CD4-positive, alpha-beta T cell treated with Interleukin-17A for 4 hours (primary cell): ENCODE measurements at regions not wholly inside any gene's neighbourhood (a gene's known extent, or its start where the extent isn't known, plus 50 kb on each side); places are given as distances from the start of the nearest gene placed in this dataset.
"Not testable (repeated sequence)": the region's sequence is repeated elsewhere in the genome, so short reads cannot be mapped to it uniquely, and the experiment has no call there.

Source experiments
- DNase-seq: peaks from one replicate; pipeline ENCODE4 v3.0.0-alpha.2; 2020; ENCODE audit warnings: mixed read lengths

- no peak for DNase-seq
Observed at GRCh38 chr14:38000340-38000739, 207.4 kb upstream of the SSTR1 start.

DNA sequence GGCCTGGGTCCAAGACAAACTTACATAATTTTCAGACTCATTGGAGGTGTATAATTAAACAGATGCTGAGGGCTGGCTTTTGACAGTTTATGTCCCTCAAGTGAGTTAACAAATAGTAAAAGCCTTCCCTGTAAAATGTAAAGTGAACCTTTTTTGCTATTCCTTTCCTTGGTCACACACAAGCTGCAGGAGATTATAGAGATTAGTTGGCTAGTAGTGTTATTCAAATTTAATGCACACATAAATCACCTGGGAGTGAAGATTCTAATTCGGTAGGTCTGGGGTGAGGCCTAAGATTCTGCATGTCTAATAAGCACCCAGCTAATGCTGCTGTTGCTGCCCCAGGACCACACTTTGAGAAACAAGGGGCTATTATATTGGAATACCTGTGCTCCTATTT, 206.2 kb upstream of the SSTR1 start:
- no peak for DNase-seq

- DNase-seq = no peak
Observed at GRCh38 chr14:38003746-38004609, 203.7 kb upstream of the SSTR1 start.

DNA sequence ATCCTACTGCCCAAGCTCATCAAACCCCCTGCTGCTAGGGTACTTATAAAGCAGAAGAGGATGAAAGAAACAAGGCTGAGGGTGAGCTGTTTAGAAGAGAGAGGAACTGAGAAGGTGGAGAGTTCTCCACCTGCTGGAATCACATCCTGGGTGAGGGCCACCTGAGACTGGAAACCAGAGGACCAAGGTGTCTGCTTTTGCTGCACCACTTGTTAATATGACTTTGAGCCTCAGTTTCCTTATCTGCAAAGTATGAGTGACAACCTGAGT, 203.2 kb upstream of the SSTR1 start:
- DNase-seq = no peak

GRCh38 chr14:38011156-38011555, 196.5 kb upstream of the SSTR1 start:
- DNase-seq = not testable (repeated sequence)

DNA sequence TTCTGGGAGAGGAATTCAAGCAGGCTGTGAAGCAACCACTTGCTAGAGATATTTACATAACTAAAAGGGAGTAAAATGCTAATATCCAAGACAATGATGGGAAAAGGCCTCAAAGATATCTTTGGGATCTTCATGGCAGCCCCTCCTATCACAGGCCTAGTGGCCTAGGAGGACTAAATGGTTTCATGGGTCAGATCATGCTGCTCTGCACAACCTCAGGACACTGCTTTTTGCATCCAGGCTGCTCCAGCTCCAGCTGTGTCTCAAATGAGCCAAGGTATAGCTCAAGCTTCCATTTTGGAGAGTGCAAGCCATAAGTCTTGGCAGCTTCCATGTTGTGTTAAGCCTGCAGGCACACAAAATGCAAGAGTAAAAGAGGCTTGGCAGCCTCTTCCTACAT, 195.6 kb upstream of the SSTR1 start:
- no peak for DNase-seq

- no peak for DNase-seq
Observed at GRCh38 chr14:38016497-38016896, 191.2 kb upstream of the SSTR1 start.

DNA sequence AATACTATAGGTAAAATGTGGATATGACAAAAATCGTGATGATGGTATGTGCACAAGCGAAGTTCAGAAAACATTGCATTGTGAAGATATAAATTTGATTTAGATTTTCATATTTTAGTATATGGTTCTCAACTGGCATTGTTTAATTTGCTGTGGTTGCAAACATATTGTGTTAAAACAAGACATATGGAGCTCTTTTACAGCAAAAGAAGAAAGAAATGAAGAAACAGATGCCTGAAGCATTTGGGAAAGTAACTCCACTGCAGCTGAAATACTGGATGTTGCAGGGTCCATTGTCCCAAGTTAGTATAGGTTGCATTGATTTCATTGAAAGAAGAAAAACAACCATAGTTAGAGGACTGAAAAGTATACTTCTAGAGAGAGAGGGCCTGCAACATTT, 185.8 kb upstream of the SSTR1 start:
- no peak for DNase-seq

DNA sequence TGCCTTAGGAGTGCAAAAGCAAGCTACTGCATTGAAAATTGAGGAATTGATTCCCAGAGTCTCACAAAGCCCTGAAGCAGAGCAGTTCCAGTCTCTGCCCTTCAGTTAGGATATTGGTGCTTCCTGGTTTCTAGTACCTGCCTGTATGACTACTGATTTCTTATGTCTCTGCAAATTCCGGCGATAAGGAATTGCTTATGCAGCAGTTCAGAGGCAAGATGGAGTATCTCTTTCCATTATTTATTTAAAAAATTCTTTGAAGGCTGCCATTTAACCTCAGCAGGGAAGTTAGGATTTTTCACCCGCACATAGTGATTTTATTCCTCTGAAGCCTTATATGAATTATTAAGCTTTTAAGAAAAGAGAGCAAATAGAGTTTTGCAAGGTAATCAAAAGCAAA, 184.9 kb upstream of the SSTR1 start:
- DNase-seq = no peak

GRCh38 chr14:38038171-38038570, 169.5 kb upstream of the SSTR1 start:
- no peak for DNase-seq

DNA sequence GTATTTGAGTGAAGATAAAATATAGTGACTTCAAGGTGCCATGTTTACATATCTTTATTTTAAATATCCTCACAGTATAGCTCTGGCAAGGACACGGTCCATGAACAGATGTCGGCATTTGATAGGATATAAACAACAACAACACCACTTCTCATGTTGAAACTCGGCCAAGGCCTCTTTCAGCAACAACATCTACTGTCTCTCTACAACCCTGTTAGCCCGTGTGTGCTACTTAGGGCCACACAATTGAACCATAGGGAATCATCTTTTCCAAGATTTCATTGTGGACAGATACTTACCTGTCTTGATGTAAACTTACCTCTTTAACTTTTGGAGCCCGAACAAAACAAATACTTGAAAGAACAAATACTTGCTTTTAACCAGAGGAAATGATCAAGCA, 168.7 kb upstream of the SSTR1 start:
- DNase-seq = no peak

GRCh38 chr14:38039496-38039895, 168.2 kb upstream of the SSTR1 start:
- DNase-seq = no peak

DNA sequence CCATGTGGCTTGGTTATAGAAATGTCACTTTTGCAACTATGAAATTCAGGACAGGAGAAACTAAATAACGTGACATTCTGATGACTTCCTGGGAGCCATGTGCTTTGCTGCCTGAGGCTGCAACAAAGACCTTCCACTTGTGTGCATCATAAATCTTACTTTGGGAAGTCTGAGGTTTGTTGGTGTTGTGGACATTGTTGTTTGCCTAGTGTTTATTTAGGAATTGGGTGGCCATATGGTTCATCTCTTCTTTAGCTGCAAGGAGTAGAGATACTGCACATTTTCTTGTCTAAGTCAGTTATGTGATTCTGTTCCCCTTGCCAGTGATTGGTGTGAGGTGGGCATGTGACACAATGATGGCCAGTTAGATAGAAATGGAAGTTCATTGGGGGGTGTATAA, 167.3 kb upstream of the SSTR1 start:
- DNase-seq = no peak

GRCh38 chr14:38042322-38042721, 165.4 kb upstream of the SSTR1 start:
- DNase-seq = no peak

DNA sequence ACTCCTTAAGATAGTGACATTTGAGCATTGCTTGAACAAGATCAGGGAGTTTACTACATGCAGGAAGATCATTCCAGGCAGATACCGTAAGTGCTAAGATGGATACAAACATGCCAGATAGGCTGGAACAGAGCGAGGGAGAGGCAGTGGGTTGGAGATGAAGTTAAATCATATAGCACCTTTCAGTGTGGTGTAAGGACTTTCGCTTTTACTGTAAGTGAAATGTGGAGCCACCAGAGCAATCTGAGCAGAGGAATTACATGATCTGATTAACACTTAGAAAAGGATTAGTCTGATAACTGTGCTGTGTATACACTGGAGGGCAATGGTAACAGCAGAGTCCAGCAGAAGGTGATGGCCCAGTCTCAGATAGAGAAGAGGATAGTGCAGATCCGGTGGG, 163.0 kb upstream of the SSTR1 start:
- DNase-seq = no peak

DNA sequence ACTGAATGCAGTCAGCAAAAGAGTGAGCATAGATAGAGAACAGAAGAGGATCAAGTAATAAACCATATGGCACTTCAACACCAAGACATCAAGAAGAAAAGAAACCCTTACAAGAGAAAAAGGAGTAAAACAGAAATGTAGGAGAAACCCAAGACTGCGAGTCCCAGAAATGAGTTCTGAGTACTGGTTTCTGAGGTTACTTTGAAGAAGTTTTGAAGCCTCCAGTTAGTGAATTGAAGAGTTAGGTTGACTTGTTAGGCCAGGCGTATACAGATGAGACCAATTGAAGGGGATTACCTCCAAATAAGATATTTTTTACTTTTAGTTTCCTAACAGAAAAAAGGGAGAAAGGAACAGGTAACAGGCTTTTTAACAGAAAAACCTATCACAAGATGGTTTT, 162.2 kb upstream of the SSTR1 start:
- no peak for DNase-seq

DNA sequence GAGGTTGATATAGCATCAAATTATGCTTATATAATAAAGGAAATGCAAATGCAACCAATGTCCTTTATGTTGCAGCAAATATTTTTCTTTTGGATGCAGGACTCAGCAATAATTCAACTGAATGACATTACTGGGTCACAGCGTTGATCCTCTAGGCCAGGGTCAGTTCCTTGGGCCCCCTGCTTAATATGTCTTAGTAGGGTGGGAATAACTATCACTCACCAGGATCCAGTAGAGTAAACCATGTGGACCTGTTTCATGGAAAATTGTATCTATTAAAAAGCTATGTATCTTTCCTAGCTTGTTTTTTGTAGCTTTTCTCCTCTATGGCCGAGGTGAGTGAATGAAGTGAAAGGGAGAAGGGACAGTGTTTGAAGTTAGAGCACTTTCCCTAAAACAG, 161.5 kb upstream of the SSTR1 start:
- DNase-seq = no peak

DNA sequence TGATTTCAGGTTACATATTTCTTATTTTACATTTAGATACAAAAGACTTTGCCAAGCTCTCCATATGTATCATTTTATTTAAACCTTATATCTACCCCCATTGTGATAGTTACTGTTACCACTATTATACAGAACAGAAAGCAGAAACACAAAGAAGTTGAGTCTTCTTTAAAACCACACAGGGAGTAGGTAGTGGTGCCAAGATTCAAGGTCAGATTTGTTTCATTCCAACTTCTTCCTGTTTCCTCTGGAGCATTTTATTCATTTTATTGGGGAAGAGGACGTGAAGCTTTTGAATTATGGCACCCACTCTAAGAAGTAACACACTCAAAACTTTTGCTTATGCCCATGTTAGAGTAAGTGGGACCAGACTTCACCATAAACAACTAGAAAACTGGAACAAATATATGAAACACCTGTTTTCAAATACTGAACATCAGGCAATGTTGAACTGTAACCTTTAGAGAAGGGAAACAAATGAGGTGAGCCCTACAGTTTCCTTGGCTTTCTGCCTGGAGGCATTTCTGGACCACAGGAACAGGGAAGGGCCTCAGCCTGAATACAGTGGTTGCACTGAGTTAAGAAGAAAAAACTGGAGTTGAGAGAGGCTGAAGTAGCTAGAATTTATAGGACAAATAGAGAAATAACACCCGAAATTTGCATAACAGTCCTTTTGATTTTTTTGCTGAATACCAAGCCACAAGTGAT, 160.4 kb upstream of the SSTR1 start:
- no peak for DNase-seq

- no peak for DNase-seq
Observed at GRCh38 chr14:38053666-38054065, 154.0 kb upstream of the SSTR1 start.

DNA sequence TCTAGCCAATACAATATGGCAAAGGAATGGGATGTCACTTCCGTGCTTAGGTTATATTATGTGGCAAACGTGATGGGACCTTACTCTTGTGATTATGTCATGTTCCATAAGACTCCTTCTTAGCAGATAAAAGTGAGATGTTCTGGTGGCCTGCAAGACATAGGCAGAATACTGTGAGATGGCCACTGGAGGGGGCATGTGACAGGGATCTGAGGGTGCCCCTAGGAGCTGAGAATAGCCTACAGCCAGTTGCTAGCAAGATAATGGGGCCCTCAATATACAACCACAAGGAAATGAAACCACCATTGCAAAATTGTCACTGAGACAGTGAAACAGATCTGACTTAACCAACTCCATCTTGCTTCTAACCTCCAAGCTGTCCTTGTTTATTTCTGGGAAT, 151.4 kb upstream of the SSTR1 start:
- DNase-seq = peak; percentile 35

DNA sequence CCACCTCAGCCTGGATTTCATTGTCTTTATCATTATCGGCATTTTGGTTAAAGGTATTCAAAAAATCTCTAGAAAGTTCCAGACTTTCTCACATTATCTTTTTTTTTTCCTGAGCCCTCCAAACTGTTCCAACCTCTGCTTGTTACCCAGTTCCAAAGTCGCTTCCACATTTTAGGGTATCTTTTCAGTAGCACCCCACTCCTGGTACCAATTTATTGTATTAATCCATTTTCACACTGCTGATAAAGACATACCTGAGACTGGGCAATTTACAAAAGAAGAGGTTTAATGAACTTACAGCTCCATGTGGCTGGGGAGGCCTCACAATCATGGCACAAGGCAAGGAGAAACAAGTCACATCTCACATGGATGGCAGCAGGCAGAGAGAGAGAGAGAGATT, 145.5 kb upstream of the SSTR1 start:
- not testable (repeated sequence) for DNase-seq

- DNase-seq = no peak
Observed at GRCh38 chr14:38063711-38064320, 143.9 kb upstream of the SSTR1 start.

DNA sequence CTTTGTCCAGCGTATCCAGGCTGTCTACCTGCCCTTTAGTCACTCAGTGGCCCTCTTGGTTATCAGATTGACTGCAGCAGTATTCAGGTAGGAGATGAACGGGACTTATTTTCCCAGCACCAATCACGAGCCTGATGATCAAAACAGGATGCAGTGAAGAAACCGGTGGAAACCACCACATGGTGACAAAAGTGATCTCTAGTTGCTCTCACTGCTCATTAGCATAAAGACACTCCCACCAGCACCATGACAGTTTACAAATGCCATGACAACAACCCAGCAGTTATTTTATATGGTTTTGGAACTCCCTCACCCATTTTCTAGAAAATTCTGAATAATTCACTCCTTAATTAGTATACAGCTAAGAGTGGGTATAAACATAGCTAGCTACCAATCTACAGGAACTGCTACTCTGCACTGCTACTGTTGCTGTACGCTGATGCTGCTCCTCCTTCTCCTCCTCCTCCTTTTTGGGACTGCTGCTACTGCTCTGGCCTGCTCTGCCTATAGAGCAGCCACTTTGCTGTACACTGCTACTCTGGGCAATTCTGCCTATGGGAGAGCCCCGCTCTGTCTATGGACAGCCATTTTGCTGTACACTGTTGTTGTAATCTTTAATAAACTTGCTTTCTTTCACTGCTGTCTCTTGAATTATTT, 142.5 kb upstream of the SSTR1 start:
- peak; percentile 66 for DNase-seq

DNA sequence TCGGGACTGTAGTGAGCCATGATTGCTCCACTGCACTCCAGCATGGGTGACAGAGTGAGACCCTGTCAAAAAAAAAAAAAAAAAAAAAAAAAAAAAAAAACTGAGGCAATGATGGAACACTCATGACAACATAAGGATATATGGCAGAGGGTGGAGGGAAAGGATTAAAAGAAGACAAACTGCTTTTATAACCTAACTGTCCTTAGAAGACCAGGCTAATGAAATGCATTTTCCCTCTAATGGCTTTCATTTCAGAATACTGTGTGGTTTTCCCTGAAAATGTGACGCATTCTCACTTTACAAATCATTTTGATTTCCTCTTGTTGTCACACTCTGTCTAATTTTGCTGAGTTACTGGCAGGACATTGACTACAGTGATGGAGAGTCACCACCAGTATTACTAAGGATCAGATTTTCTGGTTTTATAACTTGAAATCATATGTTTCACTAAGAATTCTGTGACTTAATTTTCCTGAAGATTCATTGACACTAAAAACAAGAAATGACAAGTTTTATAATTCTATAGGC, 137.6 kb upstream of the SSTR1 start:
- DNase-seq = no peak
